Mesenchymal stem cell (in vitro differentiated cells and primary cell): ENCODE measurements at regions not wholly inside any gene's neighbourhood (a gene's known extent, or its start where the extent isn't known, plus 50 kb on each side); places are given as distances from the start of the nearest gene placed in this dataset.
A peak's percentile ranks its signal among the peaks of the same experiment; 100 is the strongest.

Experiments
- DNase-seq: peaks from one replicate; pipeline ENCODE4 v3.0.0-alpha.2; 2013
- H2AFZ ChIP-seq: one replicate; pipeline ENCODE4 v1.6.1; 2013; ENCODE audit warnings: low read depth, mild to moderate bottlenecking, control low read depth, inconsistent platforms, low read length, moderate library complexity
- H2AK5ac ChIP-seq: 2 replicates; pipeline ENCODE4 v1.6.1; 2013; ENCODE audit warnings: low read length, moderate library complexity, mild to moderate bottlenecking, inconsistent platforms; ENCODE audit not compliant: severe bottlenecking
- H2BK120ac ChIP-seq: one replicate; pipeline ENCODE4 v1.6.1; 2013; ENCODE audit warnings: low read depth, mild to moderate bottlenecking, inconsistent platforms, low read length, moderate library complexity
- H2BK12ac ChIP-seq, 2 experiments: one replicate each; pipeline ENCODE4 v1.6.1; 2013; ENCODE audit warnings: inconsistent platforms in 2 of 2, low read length in 2 of 2, mild to moderate bottlenecking in 2 of 2, moderate library complexity in 2 of 2, control low read depth in 1 of 2
- H2BK15ac ChIP-seq: one replicate; pipeline ENCODE4 v1.6.1; 2013; ENCODE audit warnings: mild to moderate bottlenecking, low read depth, inconsistent platforms; ENCODE audit not compliant: poor library complexity, severe bottlenecking
- H2BK5ac ChIP-seq: 2 replicates; pipeline ENCODE4 v1.6.1; 2013; ENCODE audit warnings: low read depth, mild to moderate bottlenecking, low read length, control low read depth, inconsistent platforms; ENCODE audit not compliant: poor library complexity, severe bottlenecking
- H3K14ac ChIP-seq, 2 experiments: one replicate each; pipeline ENCODE4 v1.6.1; 2013; ENCODE audit warnings: inconsistent platforms in 2 of 2, low read length in 2 of 2, control low read depth in 1 of 2, mild to moderate bottlenecking in 1 of 2, moderate library complexity in 1 of 2
- H3K18ac ChIP-seq, 2 experiments: one replicate each; pipeline ENCODE4 v1.6.1; 2013; ENCODE audit warnings: inconsistent platforms in 2 of 2, low read length in 2 of 2, control low read depth in 1 of 2, low read depth in 1 of 2, mild to moderate bottlenecking in 1 of 2
- H3K23ac ChIP-seq, 2 experiments: one replicate each; pipeline ENCODE4 v1.6.1; 2013; ENCODE audit warnings: inconsistent platforms in 2 of 2, low read length in 2 of 2, mild to moderate bottlenecking in 2 of 2, moderate library complexity in 2 of 2, control low read depth in 1 of 2
- H3K27ac ChIP-seq: 2 replicates; pipeline ENCODE4 v1.5.1; 2013; ENCODE audit warnings: mild to moderate bottlenecking, moderate library complexity, low read length, control low read depth, inconsistent platforms; ENCODE audit not compliant: poor library complexity, severe bottlenecking
- H3K27me3 ChIP-seq, 2 experiments: 2 replicates each; pipeline versions ENCODE4 v1.6.1 to v1.7.0; 2013; ENCODE audit warnings: low read length in 2 of 2, mild to moderate bottlenecking in 2 of 2, moderate library complexity in 2 of 2, control low read depth in 1 of 2, inconsistent platforms in 1 of 2; ENCODE audit not compliant: control insufficient read depth in 1 of 2, insufficient read depth in 1 of 2
- H3K36me3 ChIP-seq, 2 experiments: 2 replicates each; pipeline versions ENCODE4 v1.6.1 to v1.7.0; 2013; ENCODE audit warnings: low read length in 2 of 2, control low read depth in 1 of 2, inconsistent platforms in 1 of 2, low read depth in 1 of 2, mild to moderate bottlenecking in 1 of 2; ENCODE audit not compliant: insufficient read depth in 2 of 2, control insufficient read depth in 1 of 2
- H3K4ac ChIP-seq, 2 experiments: one replicate each; pipeline ENCODE4 v1.6.1; 2013; ENCODE audit warnings: inconsistent platforms in 2 of 2, low read length in 2 of 2, mild to moderate bottlenecking in 2 of 2, moderate library complexity in 2 of 2, control low read depth in 1 of 2, low read depth in 1 of 2
- H3K4me1 ChIP-seq: 2 replicates; pipeline ENCODE4 v1.6.1; 2013; ENCODE audit warnings: low read depth, low read length, control low read depth; ENCODE audit not compliant: control insufficient read depth, insufficient read depth
- H3K4me2 ChIP-seq: 2 replicates; pipeline ENCODE4 v1.6.1; 2013; ENCODE audit warnings: low read length, mild to moderate bottlenecking, inconsistent platforms; ENCODE audit not compliant: poor library complexity, severe bottlenecking
- H3K4me3 ChIP-seq, 2 experiments: 2 replicates each; pipeline versions ENCODE4 v1.5.1 to v1.7.0; 2013; ENCODE audit warnings: low read length in 2 of 2, mild to moderate bottlenecking in 2 of 2, control low read depth in 1 of 2, low read depth in 1 of 2; ENCODE audit not compliant: insufficient read depth in 1 of 2
- H3K79me1 ChIP-seq: replicated peaks from 2 replicates; pipeline ENCODE4 v1.6.1; 2013; ENCODE audit warnings: mild to moderate bottlenecking, control low read depth, low read length, inconsistent platforms; ENCODE audit not compliant: poor library complexity, severe bottlenecking
- H3K9ac ChIP-seq: 2 replicates; pipeline ENCODE4 v1.7.0; 2013; ENCODE audit warnings: mild to moderate bottlenecking, low read length, moderate library complexity
- H3K9me3 ChIP-seq: 2 replicates; pipeline ENCODE4 v1.7.0; 2013; ENCODE audit warnings: mild to moderate bottlenecking, low read length; ENCODE audit not compliant: control insufficient read depth
- H4K8ac ChIP-seq: one replicate; pipeline ENCODE4 v1.6.1; 2013; ENCODE audit warnings: inconsistent platforms, mild to moderate bottlenecking, low read length, moderate library complexity
- H4K91ac ChIP-seq: one replicate; pipeline ENCODE4 v1.6.1; 2013; ENCODE audit warnings: mild to moderate bottlenecking, low read length, inconsistent platforms
- WGBS: methylation state at CpG from one replicate; pipeline ENCODE4 v1.1.7; 2013; ENCODE audit warnings: mixed read lengths; 5-methylcytosine and 5-hydroxymethylcytosine counted together

GRCh38 chr18:14925281-14925709 lies 177.3 kb downstream of the ANKRD30B start:
- Histone ChIP-seq H3K4me2 (no peak overlapping the region), H2BK12ac (no peak overlapping the region), H3K27ac (no peak overlapping the region), H3K4me1 (no peaks in the 10 kb centered on the region), H3K4me3 (peak overlapping the region in 1 of 2 experiments; percentile 35), H3K23ac (no peak overlapping the region), H3K18ac (no peak overlapping the region), H3K36me3 (no peaks in the 10 kb centered on the region), H3K4ac (no peak overlapping the region), H4K8ac (no peak overlapping the region), H4K91ac (no peak overlapping the region), H3K14ac (no peak overlapping the region), H3K9ac (peak overlapping the region; percentile 52), H3K79me1 (no peaks in the 10 kb centered on the region), H2AFZ (no peak overlapping the region), H3K9me3 (no peaks in the 10 kb centered on the region), H3K27me3 (no peaks in the 10 kb centered on the region), H2BK15ac (no peak overlapping the region), H2BK120ac (no peak overlapping the region), H2AK5ac (no peak overlapping the region), H2BK5ac (no peak overlapping the region)
- 77% methylated on average over 3 of the region's 3 CpGs for WGBS
- DNase-seq = no peak

GRCh38 chr18:14927701-14928100 lies 179.7 kb downstream of the ANKRD30B start:
- Histone ChIP-seq H3K36me3 (no peaks in the 10 kb centered on the region), H2BK12ac (no peak overlapping the region), H2AFZ (no peak overlapping the region), H2BK120ac (no peak overlapping the region), H3K79me1 (no peaks in the 10 kb centered on the region), H2BK5ac (no peak overlapping the region), H3K4me3 (no peak overlapping the region), H3K23ac (no peak overlapping the region), H4K8ac (no peak overlapping the region), H3K27me3 (no peaks in the 10 kb centered on the region), H4K91ac (no peak overlapping the region), H3K4me2 (no peak overlapping the region), H3K4me1 (no peaks in the 10 kb centered on the region), H3K18ac (no peak overlapping the region), H3K9ac (no peak overlapping the region), H3K4ac (no peak overlapping the region), H3K9me3 (no peaks in the 10 kb centered on the region), H3K14ac (no peak overlapping the region), H2AK5ac (no peak overlapping the region), H3K27ac (no peak overlapping the region), H2BK15ac (no peak overlapping the region)
- no peak for DNase-seq
- WGBS = 33% methylated on average over 3 of the region's 3 CpGs

GRCh38 chr18:14928396-14928795 lies 180.4 kb downstream of the ANKRD30B start:
- Histone ChIP-seq H3K18ac (no peak overlapping the region), H3K79me1 (no peaks in the 10 kb centered on the region), H3K14ac (no peak overlapping the region), H2BK15ac (no peak overlapping the region), H3K4me3 (no peak overlapping the region), H4K91ac (no peak overlapping the region), H3K4me2 (no peak overlapping the region), H2AK5ac (no peak overlapping the region), H2AFZ (no peak overlapping the region), H4K8ac (no peak overlapping the region), H3K27me3 (peaks cover 0 to 3% of the 10 kb centered on the region in 2 experiments), H3K23ac (no peak overlapping the region), H3K36me3 (no peaks in the 10 kb centered on the region), H3K9me3 (no peaks in the 10 kb centered on the region), H2BK12ac (no peak overlapping the region), H2BK5ac (no peak overlapping the region), H3K4me1 (no peaks in the 10 kb centered on the region), H3K9ac (no peak overlapping the region), H2BK120ac (no peak overlapping the region), H3K27ac (no peak overlapping the region), H3K4ac (no peak overlapping the region)
- DNase-seq = no peak
- 87% methylated on average over 6 of the region's 6 CpGs for WGBS

- Histone ChIP-seq H2AFZ (no peak overlapping the region), H3K9me3 (no peaks in the 10 kb centered on the region), H3K14ac (no peak overlapping the region), H4K91ac (no peak overlapping the region), H3K4ac (no peak overlapping the region), H4K8ac (no peak overlapping the region), H3K27me3 (peaks cover 0 to 6% of the 10 kb centered on the region in 2 experiments), H3K4me1 (no peaks in the 10 kb centered on the region), H2BK120ac (no peak overlapping the region), H3K4me3 (no peak overlapping the region), H2BK15ac (no peak overlapping the region), H3K27ac (no peak overlapping the region), H2BK12ac (no peak overlapping the region), H3K4me2 (no peak overlapping the region), H2BK5ac (no peak overlapping the region), H3K36me3 (no peaks in the 10 kb centered on the region), H3K79me1 (no peaks in the 10 kb centered on the region), H3K18ac (no peak overlapping the region), H3K23ac (no peak overlapping the region), H3K9ac (no peak overlapping the region), H2AK5ac (no peak overlapping the region)
- no peak for DNase-seq
- WGBS = 38% methylated on average over 3 of the region's 3 CpGs
Observed at GRCh38 chr18:14930076-14930475, 182.1 kb downstream of the ANKRD30B start.
